HepG2 (cell line): ENCODE measurements at regions not wholly inside any gene's neighbourhood (a gene's known extent, or its start where the extent isn't known, plus 50 kb on each side); places are given as distances from the start of the nearest gene placed in this dataset.

Experiments used
- ATAC-seq: fragments of 200-7000 bp; cut with Tn5 transposase; 3 replicates; pipeline ENCODE4 v1.9.1; 2020; ENCODE audit warnings: mild to moderate bottlenecking, moderate library complexity
- BruUV-seq: library from RNA; stranded (reverse); fragments of 400-500 nt; replicated peaks from 2 replicates; lab custom pipeline; 2021; lab: Mats Ljungman, UMichigan
- CTCF ChIA-PET: fragments of 300-600 bp; formaldehyde crosslinking; extraction: SDS; loops from one replicate; lab custom pipeline; 2021; ENCODE audit warnings: low total read pairs, inconsistent platforms, low intra/inter-chr PET ratio; lab: Yijun Ruan, JAX
- POLR2A ChIA-PET: fragments of 350-600 bp; sonication (Branson Sonifier 250); formaldehyde crosslinking; loops from one replicate; lab custom pipeline; 2020; ENCODE audit warnings: antibody characterized with exemption, inconsistent platforms; lab: Yijun Ruan, JAX
- DNase-seq: peaks from one replicate; pipeline ENCODE4 v3.0.0-alpha.2; 2015; ENCODE audit warnings: low spot score
- FAIRE-seq: peaks from 3 replicates; lab custom pipeline; 2011; peaks lifted over from hg19 to GRCh38; lab: Jason Lieb, UNC
- H2AFZ ChIP-seq: one replicate; pipeline ENCODE4 v1.6.1; 2011; ENCODE audit warnings: low read length, inconsistent platforms
- H3K27ac ChIP-seq: fragments of 300-600 bp; 3 replicates; pipeline ENCODE4 v1.8.0; 2011; ENCODE audit warnings: mixed run types, mild to moderate bottlenecking, mixed read lengths, low read length, inconsistent platforms; ENCODE audit not compliant: insufficient read depth; ENCODE audit errors: extremely low read length
- H3K27me3 ChIP-seq, 2 experiments: fragments of 200-600 bp in 1 of 2; 2 replicates in 1 of 2; 3 replicates in 1 of 2; pipeline versions ENCODE4 v1.6.0 to v1.8.0; 2011; ENCODE audit warnings: low read length in 2 of 2, mild to moderate bottlenecking in 2 of 2, moderate library complexity in 2 of 2, inconsistent platforms in 1 of 2; ENCODE audit not compliant: insufficient read depth in 2 of 2, control insufficient read depth in 1 of 2
- H3K36me3 ChIP-seq, 2 experiments: fragments of 200-600 bp in 1 of 2; replicated peaks in 1 of 2; 2 replicates in 1 of 2; 3 replicates in 1 of 2; pipeline versions ENCODE4 v1.5.1 to v1.8.0; 2011; ENCODE audit warnings: low read length in 2 of 2, inconsistent platforms in 1 of 2; ENCODE audit not compliant: insufficient read depth in 2 of 2, control insufficient read depth in 1 of 2
- H3K4me1 ChIP-seq: 2 replicates; pipeline ENCODE4 v1.5.1; 2012; ENCODE audit warnings: low read length, inconsistent platforms; ENCODE audit not compliant: insufficient read depth
- H3K4me2 ChIP-seq: 2 replicates; pipeline ENCODE4 v1.6.0; 2011; ENCODE audit warnings: low read depth, low read length, inconsistent platforms
- H3K4me3 ChIP-seq, 3 experiments: fragments of 200-600 bp in 1 of 3; sonication (generic), shearing (Covaris generic) in 1 of 3; replicated peaks in 1 of 3; 2 replicates each; pipeline ENCODE4 v1.5.1; 2011 to 2016; ENCODE audit warnings: low read length in 3 of 3, inconsistent platforms in 2 of 3, low read depth in 2 of 3, mild to moderate bottlenecking in 2 of 3, control low read depth in 1 of 3, mixed read lengths in 1 of 3; ENCODE audit not compliant: insufficient read depth in 1 of 3
- H3K79me2 ChIP-seq: one replicate; pipeline ENCODE4 v1.6.1; 2011; ENCODE audit warnings: low read length, inconsistent platforms; ENCODE audit not compliant: insufficient read depth
- H3K9ac ChIP-seq: 2 replicates; pipeline ENCODE4 v1.6.0; 2011; ENCODE audit warnings: mild to moderate bottlenecking, low read depth, low read length, inconsistent platforms; ENCODE audit not compliant: insufficient read depth
- H3K9me3 ChIP-seq: 2 replicates; pipeline ENCODE4 v1.5.1; 2012; ENCODE audit warnings: mild to moderate bottlenecking, low read length
- H4K20me1 ChIP-seq: 2 replicates; pipeline ENCODE4 v1.6.0; 2011; ENCODE audit warnings: inconsistent platforms, mild to moderate bottlenecking, low read length, moderate library complexity; ENCODE audit not compliant: insufficient read depth
- CHD4 ChIP-seq: fragments of 200-600 bp; sonication (generic); IDR thresholded peaks from 2 replicates; pipeline ENCODE4 v1.7.0; 2017; ENCODE audit warnings: mild to moderate bottlenecking, low read length, borderline replicate concordance
- DRAP1 ChIP-seq: IDR thresholded peaks from 2 replicates; pipeline ENCODE4 v1.6.1; 2016; ENCODE audit warnings: missing genetic modification reagents, missing compliant biosample characterization
- GATAD1 ChIP-seq: IDR thresholded peaks from 2 replicates; pipeline ENCODE4 v1.6.1; 2016; ENCODE audit warnings: missing genetic modification reagents, missing compliant biosample characterization
- HES4 ChIP-seq: sonication (generic); formaldehyde crosslinking; IDR thresholded peaks from 2 replicates; pipeline ENCODE4 v1.9.0; 2021; ENCODE audit warnings: mild to moderate bottlenecking, missing genetic modification reagents, borderline replicate concordance
- KLF11 ChIP-seq: IDR thresholded peaks from 2 replicates; pipeline ENCODE4 v1.6.1; 2016; ENCODE audit warnings: missing compliant biosample characterization
- MYC ChIP-seq: sonication (generic); formaldehyde crosslinking; IDR thresholded peaks from 2 replicates; pipeline ENCODE4 v1.9.0; 2021; ENCODE audit warnings: missing genetic modification reagents, borderline replicate concordance
- PRDM4 ChIP-seq: sonication (generic); formaldehyde crosslinking; IDR thresholded peaks from 2 replicates; pipeline ENCODE4 v1.9.0; 2021; ENCODE audit warnings: missing genetic modification reagents, borderline replicate concordance
- RXRB ChIP-seq: IDR thresholded peaks from 2 replicates; pipeline ENCODE4 v1.6.1; 2016; ENCODE audit warnings: borderline replicate concordance, missing genetic modification reagents, missing compliant biosample characterization
- SP1 ChIP-seq, 2 experiments: fragments of 450-650 bp in 1 of 2; sonication (generic) in 1 of 2; formaldehyde crosslinking in 1 of 2; IDR thresholded peaks; 2 replicates each; pipeline versions ENCODE4 v1.4.0 to v1.6.1; 2016 to 2020; ENCODE audit warnings: missing genetic modification reagents in 1 of 2
- USF2 ChIP-seq, 2 experiments: sonication (generic) in 1 of 2; formaldehyde crosslinking in 1 of 2; IDR thresholded peaks; 2 replicates each; pipeline versions ENCODE4 v1.5.1 to v1.6.1; 2011 to 2020; ENCODE audit warnings: borderline replicate concordance in 1 of 2, low read depth in 1 of 2, low read length in 1 of 2, mild to moderate bottlenecking in 1 of 2, missing genetic modification reagents in 1 of 2, moderate library complexity in 1 of 2
- ZBTB1 ChIP-seq: sonication (generic); formaldehyde crosslinking; IDR thresholded peaks from 2 replicates; pipeline ENCODE4 v1.4.0; 2020; ENCODE audit warnings: missing genetic modification reagents, borderline replicate concordance
- ZBTB37 ChIP-seq: sonication (generic); formaldehyde crosslinking; IDR thresholded peaks from 2 replicates; pipeline ENCODE4 v1.4.0; 2020; ENCODE audit warnings: mild to moderate bottlenecking, missing genetic modification reagents
- ZFP36L2 ChIP-seq: sonication (generic); formaldehyde crosslinking; IDR thresholded peaks from 2 replicates; pipeline ENCODE4 v1.4.0; 2020; ENCODE audit warnings: missing genetic modification reagents
- ZNF138 ChIP-seq: sonication (generic); formaldehyde crosslinking; IDR thresholded peaks from 2 replicates; pipeline ENCODE4 v1.5.0; 2020; ENCODE audit warnings: mild to moderate bottlenecking, low read depth, missing genetic modification reagents
- ZNF451 ChIP-seq: sonication (generic); formaldehyde crosslinking; IDR thresholded peaks from 2 replicates; pipeline ENCODE4 v1.5.0; 2020; ENCODE audit warnings: mild to moderate bottlenecking, missing genetic modification reagents
- ZNF660 ChIP-seq: sonication (generic); formaldehyde crosslinking; IDR thresholded peaks from 2 replicates; pipeline ENCODE4 v1.5.1; 2020; ENCODE audit warnings: mild to moderate bottlenecking, low read depth, missing genetic modification reagents, borderline replicate concordance
- ZNF713 ChIP-seq: sonication (generic); formaldehyde crosslinking; IDR thresholded peaks from 2 replicates; pipeline ENCODE4 v1.4.0; 2020; ENCODE audit warnings: mild to moderate bottlenecking, missing genetic modification reagents
- WGBS: methylation state at CpG from one replicate; pipeline ENCODE4 v1.1.6; 2017; ENCODE audit warnings: low lambda C conversion rate; 5-methylcytosine and 5-hydroxymethylcytosine counted together
- in situ Hi-C: cut with HindIII; loops from 2 replicates; pipeline ENCODE4 v1.10.0; 2017; ENCODE audit warnings: low pct_unique_long_range_greater_than_20kb; ENCODE audit not compliant: extremely low pct_ligation_motif_present
- intact Hi-C: fragments of 100-400 bp; cut with micrococcal nuclease; formaldehyde crosslinking; loops from one replicate; pipeline ENCODE4 v1.10.0; 2022; ENCODE audit not compliant: unreplicated experiment

GRCh38 chr6:139553916-139554315 is 179.5 kb upstream of the CITED2 start:
- BruUV-seq, result no TSS peak
- no peak overlapping the region for H3K4me3 ChIP-seq
- H2AFZ ChIP-seq, result no peak overlapping the region
- ChIA-PET CTCF (no interaction called here), POLR2A (no interaction called here)
- no peaks in the 10 kb centered on the region for H3K36me3 ChIP-seq
- no peaks in the 10 kb centered on the region for H3K79me2 ChIP-seq
- no peak overlapping the region for H3K9ac ChIP-seq
- in situ Hi-C loops (no loop called here), intact Hi-C loops (no loop called here)
- H3K4me1 ChIP-seq, result no peaks in the 10 kb centered on the region
- H3K4me2 ChIP-seq, result no peak overlapping the region
- no peak overlapping the region for H3K27ac ChIP-seq
- no peaks in the 10 kb centered on the region for H3K9me3 ChIP-seq
- FAIRE-seq (no peak), DNase-seq (no peak), ATAC-seq (no peak)
- TF ChIP-seq ZNF138 (CRISPR knock-in tag), result no peak
- no peak for TF ChIP-seq USF2 (IDR thresholded peaks at IDR 0.05; ENCODE audit: low read depth, low read length)
- no peak for TF ChIP-seq USF2 (CRISPR knock-in tag; IDR thresholded peaks at IDR 0.05; ENCODE audit: borderline replicate concordance)
- no peak for TF ChIP-seq ZNF713 (CRISPR knock-in tag)
- TF ChIP-seq KLF11, result no peak
- TF ChIP-seq DRAP1, result no peak
- TF ChIP-seq GATAD1 (CRISPR knock-in tag), result no peak
- no peak for TF ChIP-seq PRDM4 (CRISPR knock-in tag)
- no peak for TF ChIP-seq MYC (CRISPR knock-in tag)
- no peak for TF ChIP-seq ZFP36L2
- no peak for TF ChIP-seq SP1 (IDR thresholded peaks at IDR 0.05)
- no peak for TF ChIP-seq SP1 (CRISPR knock-in tag; IDR thresholded peaks at IDR 0.05)
- no peak for TF ChIP-seq ZNF451
- TF ChIP-seq ZBTB37 (CRISPR knock-in tag), result no peak
- TF ChIP-seq CHD4, result no peak
- no peak for TF ChIP-seq ZBTB1
- no peak for TF ChIP-seq HES4 (CRISPR knock-in tag)
- no peak for TF ChIP-seq RXRB (CRISPR knock-in tag)
- TF ChIP-seq ZNF660 (CRISPR knock-in tag), result no peak
- WGBS, result 62% methylated on average over 7 of the region's 7 CpGs
- H4K20me1 ChIP-seq, result no peaks in the 10 kb centered on the region
- no peaks in the 10 kb centered on the region for H3K27me3 ChIP-seq
